H1 (cell line): ENCODE measurements at regions not wholly inside any gene's neighbourhood (a gene's known extent, or its start where the extent isn't known, plus 50 kb on each side); places are given as distances from the start of the nearest gene placed in this dataset.

Experiments
- BACH1 ChIP-seq: IDR thresholded peaks from 2 replicates; pipeline ENCODE4 v1.6.1; 2012; ENCODE audit warnings: low read length, improper control_type of control experiment
- CTBP2 ChIP-seq: IDR thresholded peaks from 2 replicates; pipeline ENCODE4 v1.7.0; 2011; ENCODE audit warnings: borderline replicate concordance, mild to moderate bottlenecking, moderate library complexity, mixed read lengths, low read length; ENCODE audit not compliant: insufficient read depth, insufficient read length
- POU5F1 ChIP-seq: IDR thresholded peaks from 2 replicates; pipeline ENCODE4 v1.6.1; 2011; ENCODE audit warnings: low read depth, mild to moderate bottlenecking, low read length, moderate library complexity
- SIRT6 ChIP-seq: IDR thresholded peaks from one replicate; pipeline ENCODE4 v1.7.1; 2012; ENCODE audit warnings: low read length, inconsistent platforms
- TF ChIP-seq, protein P1 (sequence below): IDR thresholded peaks from 2 replicates; pipeline ENCODE4 v1.6.1; 2011; ENCODE audit warnings: low read depth, mild to moderate bottlenecking, low read length; ENCODE audit not compliant: insufficient read depth
- TF ChIP-seq, protein P2 (sequence below), 3 experiments: IDR thresholded peaks; 1 replicate in 2 of 3; 2 replicates in 1 of 3; pipeline versions ENCODE4 v1.5.1 to v1.6.1; 2011; ENCODE audit warnings: low read length in 3 of 3, mild to moderate bottlenecking in 3 of 3, inconsistent platforms in 2 of 3, low read depth in 1 of 3, moderate library complexity in 1 of 3; ENCODE audit not compliant: insufficient read depth in 1 of 3; ENCODE audit errors: control extremely low read depth in 1 of 3

DNA sequence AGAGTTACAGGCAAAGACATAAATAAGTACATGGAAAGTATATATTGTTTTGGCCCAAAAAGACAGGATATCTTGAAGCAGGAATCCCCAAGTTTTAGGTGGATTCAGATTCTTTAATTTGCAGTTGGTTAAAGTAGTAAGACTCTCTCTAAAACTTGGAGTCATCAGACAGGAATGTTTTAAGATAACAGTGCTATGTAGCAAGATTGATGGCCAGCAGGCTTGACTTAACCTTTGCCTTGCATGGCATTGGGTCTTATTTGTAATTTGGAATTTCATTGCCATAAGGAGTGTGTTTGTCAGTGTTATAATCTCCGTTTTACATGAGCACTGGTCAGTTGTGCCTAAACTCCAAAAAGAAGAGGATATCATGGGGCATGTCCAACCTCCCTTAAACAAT lies 727.6 kb upstream of the CHRM3 start (continued):
- TF ChIP-seq POU5F1 (no peak), SIRT6 (no peak), BACH1 (no peak), CTBP2 (no peak)
- TF ChIP-seq, protein P1, sequence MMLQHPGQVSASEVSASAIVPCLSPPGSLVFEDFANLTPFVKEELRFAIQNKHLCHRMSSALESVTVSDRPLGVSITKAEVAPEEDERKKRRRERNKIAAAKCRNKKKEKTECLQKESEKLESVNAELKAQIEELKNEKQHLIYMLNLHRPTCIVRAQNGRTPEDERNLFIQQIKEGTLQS, result no peak
- TF ChIP-seq, protein P2, sequence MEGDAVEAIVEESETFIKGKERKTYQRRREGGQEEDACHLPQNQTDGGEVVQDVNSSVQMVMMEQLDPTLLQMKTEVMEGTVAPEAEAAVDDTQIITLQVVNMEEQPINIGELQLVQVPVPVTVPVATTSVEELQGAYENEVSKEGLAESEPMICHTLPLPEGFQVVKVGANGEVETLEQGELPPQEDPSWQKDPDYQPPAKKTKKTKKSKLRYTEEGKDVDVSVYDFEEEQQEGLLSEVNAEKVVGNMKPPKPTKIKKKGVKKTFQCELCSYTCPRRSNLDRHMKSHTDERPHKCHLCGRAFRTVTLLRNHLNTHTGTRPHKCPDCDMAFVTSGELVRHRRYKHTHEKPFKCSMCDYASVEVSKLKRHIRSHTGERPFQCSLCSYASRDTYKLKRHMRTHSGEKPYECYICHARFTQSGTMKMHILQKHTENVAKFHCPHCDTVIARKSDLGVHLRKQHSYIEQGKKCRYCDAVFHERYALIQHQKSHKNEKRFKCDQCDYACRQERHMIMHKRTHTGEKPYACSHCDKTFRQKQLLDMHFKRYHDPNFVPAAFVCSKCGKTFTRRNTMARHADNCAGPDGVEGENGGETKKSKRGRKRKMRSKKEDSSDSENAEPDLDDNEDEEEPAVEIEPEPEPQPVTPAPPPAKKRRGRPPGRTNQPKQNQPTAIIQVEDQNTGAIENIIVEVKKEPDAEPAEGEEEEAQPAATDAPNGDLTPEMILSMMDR (IDR thresholded peaks at IDR 0.05; ENCODE audit: control extremely low read depth in 1 of 3, insufficient read depth in 1 of 3, low read depth in 1 of 3, low read length in 3 of 3), result no peak
- TF ChIP-seq, all 59 proteins: peak for 0
